AG09319 (cell line): ENCODE measurements at regions not wholly inside any gene's neighbourhood (a gene's known extent, or its start where the extent isn't known, plus 50 kb on each side); places are given as distances from the start of the nearest gene placed in this dataset.

Source experiments
- DNase-seq: peaks from one replicate; pipeline ENCODE4 v3.0.0-alpha.2; 2010; ENCODE audit warnings: low read depth; ENCODE audit errors: extremely low read depth
- TF ChIP-seq, protein P1 (sequence below): IDR thresholded peaks from 2 replicates; pipeline ENCODE4 v1.5.1; 2011; ENCODE audit warnings: low read depth, mild to moderate bottlenecking, inconsistent platforms, low read length, moderate library complexity

GRCh38 chr2:74050151-74050550, 65.4 kb downstream of the TET3 start:
- no peak for DNase-seq
- TF ChIP-seq, protein P1, sequence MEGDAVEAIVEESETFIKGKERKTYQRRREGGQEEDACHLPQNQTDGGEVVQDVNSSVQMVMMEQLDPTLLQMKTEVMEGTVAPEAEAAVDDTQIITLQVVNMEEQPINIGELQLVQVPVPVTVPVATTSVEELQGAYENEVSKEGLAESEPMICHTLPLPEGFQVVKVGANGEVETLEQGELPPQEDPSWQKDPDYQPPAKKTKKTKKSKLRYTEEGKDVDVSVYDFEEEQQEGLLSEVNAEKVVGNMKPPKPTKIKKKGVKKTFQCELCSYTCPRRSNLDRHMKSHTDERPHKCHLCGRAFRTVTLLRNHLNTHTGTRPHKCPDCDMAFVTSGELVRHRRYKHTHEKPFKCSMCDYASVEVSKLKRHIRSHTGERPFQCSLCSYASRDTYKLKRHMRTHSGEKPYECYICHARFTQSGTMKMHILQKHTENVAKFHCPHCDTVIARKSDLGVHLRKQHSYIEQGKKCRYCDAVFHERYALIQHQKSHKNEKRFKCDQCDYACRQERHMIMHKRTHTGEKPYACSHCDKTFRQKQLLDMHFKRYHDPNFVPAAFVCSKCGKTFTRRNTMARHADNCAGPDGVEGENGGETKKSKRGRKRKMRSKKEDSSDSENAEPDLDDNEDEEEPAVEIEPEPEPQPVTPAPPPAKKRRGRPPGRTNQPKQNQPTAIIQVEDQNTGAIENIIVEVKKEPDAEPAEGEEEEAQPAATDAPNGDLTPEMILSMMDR: no peak

DNA sequence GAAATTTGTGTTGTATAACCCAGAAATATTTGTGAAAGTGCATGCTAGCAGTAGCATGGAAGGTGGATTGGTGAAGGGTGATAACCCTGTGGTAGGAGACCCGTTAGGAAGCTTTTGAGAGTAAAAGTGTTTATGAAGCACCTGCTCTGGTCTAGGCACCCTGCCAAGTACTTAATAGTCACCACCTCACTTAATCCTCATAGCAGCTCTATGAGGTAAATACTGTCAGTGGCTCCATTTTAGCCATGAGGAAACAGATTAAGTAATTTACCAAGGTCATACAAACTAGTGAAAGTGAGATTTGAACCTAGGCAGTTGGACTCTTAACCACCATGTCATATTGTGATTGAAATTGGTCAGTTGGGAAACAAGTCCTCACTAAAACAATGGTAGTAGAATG, 66.8 kb downstream of the TET3 start:
- TF ChIP-seq, protein P1: no peak
- no peak for DNase-seq

DNA sequence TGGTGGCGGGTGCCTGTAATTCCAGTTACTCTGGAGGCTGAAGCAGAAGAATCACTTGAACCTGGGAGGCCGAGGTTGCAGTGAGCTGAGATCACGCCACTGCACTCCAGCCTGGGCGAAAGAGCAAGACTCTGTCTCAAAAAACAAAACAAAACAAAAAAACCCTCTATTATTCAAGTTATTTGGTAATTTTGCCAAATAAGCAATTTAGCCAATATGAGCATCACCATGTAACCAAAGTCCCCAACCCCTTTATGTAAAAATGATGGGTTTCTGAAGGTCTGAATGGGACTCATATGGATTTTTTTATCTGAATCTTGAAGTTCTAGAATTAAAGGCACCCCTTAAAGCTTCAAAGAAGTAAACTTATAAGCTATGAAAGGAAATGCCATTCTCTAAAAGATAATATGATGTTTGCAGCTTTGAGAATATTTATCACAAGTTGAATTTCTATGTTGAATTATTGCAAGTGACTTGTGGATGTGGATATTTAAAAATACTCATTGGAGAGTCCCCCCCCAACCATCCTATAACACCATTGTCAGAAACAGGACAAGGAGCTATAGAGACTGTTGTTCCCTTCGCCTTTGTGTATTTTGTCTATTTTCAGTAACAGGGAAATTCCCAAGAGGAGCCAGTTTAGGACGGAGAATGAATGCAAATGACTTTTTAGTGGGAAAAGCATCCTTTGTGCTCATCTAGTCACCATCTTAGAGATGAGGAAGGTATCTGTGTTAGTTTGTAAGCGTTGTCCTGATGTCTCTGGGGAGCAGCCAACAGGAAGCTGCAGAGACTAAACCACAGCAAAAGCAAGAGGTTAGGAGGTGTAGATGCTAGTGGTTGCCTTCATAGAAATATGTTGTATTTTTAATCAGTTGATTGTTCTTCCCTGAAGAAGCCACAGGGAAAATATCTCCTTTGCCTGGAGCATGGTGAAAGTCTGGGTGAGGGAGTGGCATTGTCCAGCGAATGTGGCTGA, 68.3 kb downstream of the TET3 start:
- TF ChIP-seq, protein P1: no peak
- DNase-seq: no peak

- no peak for DNase-seq
- TF ChIP-seq, protein P1: no peak
These were observed 69.4 kb downstream of the TET3 start for GRCh38 chr2:74053959-74054715.

DNA sequence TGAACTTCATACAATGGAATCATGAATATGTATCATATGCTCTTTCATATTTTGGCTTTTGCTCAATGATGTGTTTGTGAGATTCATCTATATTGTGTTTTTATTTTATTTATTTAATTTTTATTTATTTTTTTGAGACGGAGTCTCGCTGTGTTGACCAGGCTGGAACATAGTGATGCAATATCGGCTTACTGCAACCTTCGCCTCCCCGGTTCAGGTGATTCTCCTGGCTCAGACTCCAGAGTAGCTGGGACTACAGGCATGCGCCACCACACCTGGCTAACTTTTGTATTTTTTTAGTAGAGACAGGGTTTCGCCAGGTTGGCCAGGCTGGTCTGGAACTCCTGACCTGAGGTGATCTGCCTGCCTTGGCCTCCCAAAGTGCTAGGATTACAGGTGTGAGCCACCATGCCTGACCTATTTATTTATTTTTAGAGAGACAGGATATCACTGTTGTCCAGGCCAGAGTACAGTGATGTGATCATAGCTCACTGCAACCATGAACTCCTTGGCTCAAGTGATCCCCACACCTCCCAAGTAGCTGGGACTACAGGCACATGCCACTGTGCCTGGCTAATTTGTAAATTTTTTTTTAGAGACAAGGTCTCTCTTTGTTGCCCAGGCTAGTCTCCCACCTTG, 74.5 kb downstream of the TET3 start:
- TF ChIP-seq, protein P1: no peak

GRCh38 chr2:74063486-74063885, 78.8 kb downstream of the TET3 start:
- TF ChIP-seq, protein P1: no peak
- no peak for DNase-seq

More for the DNA sequence above, 74.5 kb downstream of the TET3 start:
- DNase-seq: no peak

DNA sequence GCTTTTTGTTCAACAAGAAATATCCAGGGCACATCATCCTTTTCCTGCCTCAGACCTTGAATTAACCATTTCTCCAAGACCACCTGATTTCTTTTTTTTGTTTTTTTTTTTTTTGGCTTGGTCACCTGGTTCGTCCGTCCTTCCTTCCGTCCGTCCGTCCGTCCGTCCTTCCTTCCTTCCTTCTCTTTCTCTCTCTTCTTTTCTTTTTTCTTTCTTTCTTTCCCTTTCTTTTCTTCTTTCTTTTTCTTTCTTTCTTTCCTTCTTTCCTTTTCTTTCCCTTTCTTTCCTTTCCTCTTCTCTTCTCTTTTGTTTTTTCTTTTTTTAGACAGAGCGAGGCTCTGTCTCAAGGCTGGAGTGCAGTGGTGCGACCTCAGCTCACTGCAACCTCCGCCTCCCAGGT, 80.7 kb downstream of the TET3 start:
- no peak for DNase-seq
- TF ChIP-seq, protein P1: no peak
